SU-DHL-6 (cell line): ENCODE measurements at regions not wholly inside any gene's neighbourhood (a gene's known extent, or its start where the extent isn't known, plus 50 kb on each side); places are given as distances from the start of the nearest gene placed in this dataset.

ENCODE experiments used
- H2AFZ ChIP-seq: fragments of 200-600 bp; sonication (generic); 2 replicates; pipeline ENCODE4 v1.6.1; 2014; ENCODE audit warnings: low read depth, mild to moderate bottlenecking, moderate library complexity, mixed read lengths, antibody characterized with exemption, low read length; ENCODE audit not compliant: severe bottlenecking
- H3F3A ChIP-seq: fragments of 200-600 bp; shearing (Covaris generic); 2 replicates; pipeline ENCODE4 v1.6.0; 2016; ENCODE audit warnings: antibody characterized with exemption, mild to moderate bottlenecking; ENCODE audit not compliant: insufficient read depth
- H3K27ac ChIP-seq: fragments of 200-600 bp; sonication (generic); 2 replicates; pipeline ENCODE4 v1.5.1; 2016; ENCODE audit warnings: low read depth, mild to moderate bottlenecking, low read length, moderate library complexity, mixed read lengths
- H3K27me3 ChIP-seq: fragments of 200-600 bp; sonication (generic), shearing (Covaris generic); 2 replicates; pipeline ENCODE4 v1.6.0; 2014; ENCODE audit warnings: mild to moderate bottlenecking, low read length
- H3K36me3 ChIP-seq: fragments of 200-600 bp; sonication (generic); 2 replicates; pipeline ENCODE4 v1.6.1; 2014; ENCODE audit warnings: mild to moderate bottlenecking, low read length, mixed read lengths
- H3K4me2 ChIP-seq: fragments of 300-600, 200-600 bp; shearing (Covaris generic), sonication (generic); 2 replicates; pipeline ENCODE4 v1.6.0; 2014; ENCODE audit warnings: low read length, low read depth, mild to moderate bottlenecking; ENCODE audit not compliant: poor library complexity, severe bottlenecking
- H3K4me3 ChIP-seq: fragments of 200-600 bp; sonication (generic); 2 replicates; pipeline ENCODE4 v1.5.1; 2014; ENCODE audit warnings: antibody characterized with exemption, low read length, mild to moderate bottlenecking, mixed read lengths; ENCODE audit not compliant: insufficient read depth, poor library complexity, severe bottlenecking
- H3K79me2 ChIP-seq: fragments of 200-600 bp; sonication (generic); 2 replicates; pipeline ENCODE4 v1.6.1; 2014; ENCODE audit warnings: mild to moderate bottlenecking, low read length, moderate library complexity; ENCODE audit not compliant: insufficient read depth
- H3K9ac ChIP-seq: fragments of 200-600 bp; sonication (generic); 2 replicates; pipeline ENCODE4 v1.7.0; 2014; ENCODE audit warnings: mild to moderate bottlenecking, low read length
- H3K9me2 ChIP-seq: fragments of 200-600 bp; sonication (generic); replicated peaks from 2 replicates; pipeline ENCODE4 v1.6.1; 2014; ENCODE audit warnings: low read length; ENCODE audit not compliant: insufficient read depth
- H3K9me3 ChIP-seq: fragments of 200-600 bp; sonication (generic); 2 replicates; pipeline ENCODE4 v1.6.1; 2014; ENCODE audit warnings: low read length, mixed read lengths; ENCODE audit not compliant: insufficient read depth
- H4K20me1 ChIP-seq: fragments of 200-600 bp; sonication (generic); 2 replicates; pipeline ENCODE4 v1.6.1; 2014; ENCODE audit warnings: low read depth, mild to moderate bottlenecking, antibody characterized with exemption, low read length, moderate library complexity, mixed read lengths
- EZH2phosphoT487 ChIP-seq: fragments of 200-600 bp; sonication (generic), shearing (Covaris generic); conservative IDR thresholded peaks from 2 replicates; pipeline ENCODE4 v1.6.1; 2018; ENCODE audit warnings: mild to moderate bottlenecking, antibody characterized with exemption, low read length, moderate library complexity, mixed read lengths
- TF ChIP-seq, protein P1 (sequence below): fragments of 200-600 bp; sonication (generic); IDR thresholded peaks from one replicate; pipeline ENCODE4 v1.5.1; 2017; ENCODE audit warnings: antibody characterized with exemption, mild to moderate bottlenecking, low read length, moderate library complexity; ENCODE audit not compliant: insufficient read depth, poor library complexity, severe bottlenecking

- Histone ChIP-seq H3K27me3 (no peaks in the 10 kb centered on the region), H3K4me3 (no peak overlapping the region), H3K9me2 (no peaks in the 10 kb centered on the region), H3K36me3 (no peaks in the 10 kb centered on the region), H3K79me2 (no peaks in the 10 kb centered on the region), H4K20me1 (no peaks in the 10 kb centered on the region), H3K4me2 (no peak overlapping the region), H2AFZ (no peak overlapping the region), H3K27ac (no peak overlapping the region), H3F3A (no peaks in the 10 kb centered on the region), H3K9me3 (no peaks in the 10 kb centered on the region), H3K9ac (no peak overlapping the region)
- TF ChIP-seq, protein P1, sequence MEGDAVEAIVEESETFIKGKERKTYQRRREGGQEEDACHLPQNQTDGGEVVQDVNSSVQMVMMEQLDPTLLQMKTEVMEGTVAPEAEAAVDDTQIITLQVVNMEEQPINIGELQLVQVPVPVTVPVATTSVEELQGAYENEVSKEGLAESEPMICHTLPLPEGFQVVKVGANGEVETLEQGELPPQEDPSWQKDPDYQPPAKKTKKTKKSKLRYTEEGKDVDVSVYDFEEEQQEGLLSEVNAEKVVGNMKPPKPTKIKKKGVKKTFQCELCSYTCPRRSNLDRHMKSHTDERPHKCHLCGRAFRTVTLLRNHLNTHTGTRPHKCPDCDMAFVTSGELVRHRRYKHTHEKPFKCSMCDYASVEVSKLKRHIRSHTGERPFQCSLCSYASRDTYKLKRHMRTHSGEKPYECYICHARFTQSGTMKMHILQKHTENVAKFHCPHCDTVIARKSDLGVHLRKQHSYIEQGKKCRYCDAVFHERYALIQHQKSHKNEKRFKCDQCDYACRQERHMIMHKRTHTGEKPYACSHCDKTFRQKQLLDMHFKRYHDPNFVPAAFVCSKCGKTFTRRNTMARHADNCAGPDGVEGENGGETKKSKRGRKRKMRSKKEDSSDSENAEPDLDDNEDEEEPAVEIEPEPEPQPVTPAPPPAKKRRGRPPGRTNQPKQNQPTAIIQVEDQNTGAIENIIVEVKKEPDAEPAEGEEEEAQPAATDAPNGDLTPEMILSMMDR, result no peak
- no peak for TF ChIP-seq EZH2phosphoT487
Measured at GRCh38 chr2:40546439-40547191, 94.7 kb upstream of the SLC8A1 start.

GRCh38 chr2:40548521-40548920 lies 96.6 kb upstream of the SLC8A1 start:
- H3K79me2 ChIP-seq, result no peaks in the 10 kb centered on the region
- H3K9me2 ChIP-seq, result no peaks in the 10 kb centered on the region
- no peaks in the 10 kb centered on the region for H3F3A ChIP-seq
- H3K9me3 ChIP-seq, result no peaks in the 10 kb centered on the region
- H3K4me2 ChIP-seq, result no peak overlapping the region
- H3K36me3 ChIP-seq, result no peaks in the 10 kb centered on the region
- H4K20me1 ChIP-seq, result no peaks in the 10 kb centered on the region
- no peak overlapping the region for H3K9ac ChIP-seq
- H3K27me3 ChIP-seq, result no peaks in the 10 kb centered on the region
- TF ChIP-seq, protein P1, result no peak
- no peak for TF ChIP-seq EZH2phosphoT487
- no peak overlapping the region for H3K27ac ChIP-seq
- H2AFZ ChIP-seq, result no peak overlapping the region
- no peak overlapping the region for H3K4me3 ChIP-seq

GRCh38 chr2:40550085-40550484 lies 98.2 kb upstream of the SLC8A1 start:
- no peak overlapping the region for H2AFZ ChIP-seq
- H3K9ac ChIP-seq, result no peak overlapping the region
- no peaks in the 10 kb centered on the region for H3K9me3 ChIP-seq
- no peaks in the 10 kb centered on the region for H3K79me2 ChIP-seq
- H3K4me3 ChIP-seq, result no peak overlapping the region
- no peaks in the 10 kb centered on the region for H3K9me2 ChIP-seq
- no peak overlapping the region for H3K4me2 ChIP-seq
- no peaks in the 10 kb centered on the region for H3K27me3 ChIP-seq
- no peaks in the 10 kb centered on the region for H3K36me3 ChIP-seq
- H3K27ac ChIP-seq, result no peak overlapping the region
- no peaks in the 10 kb centered on the region for H3F3A ChIP-seq
- TF ChIP-seq, protein P1, result no peak
- TF ChIP-seq EZH2phosphoT487, result no peak
- H4K20me1 ChIP-seq, result no peaks in the 10 kb centered on the region
